Cardiac muscle cell (in vitro differentiated cells and primary cell): ENCODE measurements at regions not wholly inside any gene's neighbourhood (a gene's known extent, or its start where the extent isn't known, plus 50 kb on each side); places are given as distances from the start of the nearest gene placed in this dataset.

Source experiments
- DNase-seq, 2 donors: peaks; one replicate each; pipeline versions ENCODE4 v3.0.0 to v3.0.0-alpha.2; 2010 to 2017; ENCODE audit warnings: low read depth in 1 of 2, low spot score in 1 of 2
- H3K27ac ChIP-seq: fragments of 200-600 bp; sonication (generic); 2 replicates; pipeline ENCODE4 v1.5.1; 2016
- H3K27me3 ChIP-seq: fragments of 200-600 bp; sonication (generic); 2 replicates; pipeline ENCODE4 v1.6.0; 2016; ENCODE audit warnings: control low read depth
- H3K36me3 ChIP-seq: fragments of 200-600 bp; sonication (generic); 2 replicates; pipeline ENCODE4 v1.5.1; 2016; ENCODE audit warnings: control low read depth
- H3K4me1 ChIP-seq: fragments of 200-600 bp; sonication (generic); 2 replicates; pipeline ENCODE4 v1.8.1; 2017; ENCODE audit warnings: low read depth, mild to moderate bottlenecking, mixed run types
- H3K4me3 ChIP-seq: fragments of 200-600 bp; sonication (generic); 2 replicates; pipeline ENCODE4 v1.5.1; 2016; ENCODE audit warnings: mild to moderate bottlenecking
- H3K9me3 ChIP-seq: fragments of 200-600 bp; sonication (generic); 2 replicates; pipeline ENCODE4 v1.5.1; 2017; ENCODE audit warnings: low read depth, mild to moderate bottlenecking, control low read depth
- CTCF ChIP-seq: IDR thresholded peaks from 2 replicates; pipeline ENCODE4 v1.5.1; 2012; ENCODE audit warnings: low read depth, mild to moderate bottlenecking, low read length

GRCh38 chr4:179544496-179544895 lies 2102.3 kb upstream of the AGA start:
- Histone ChIP-seq H3K4me3 (no peak overlapping the region), H3K27ac (no peak overlapping the region), H3K27me3 (no peaks in the 10 kb centered on the region), H3K9me3 (no peaks in the 10 kb centered on the region), H3K4me1 (no peaks in the 10 kb centered on the region), H3K36me3 (no peaks in the 10 kb centered on the region)
- no peak for TF ChIP-seq CTCF
- no peak for DNase-seq

- no peaks in the 10 kb centered on the region for H3K27me3 ChIP-seq
- DNase-seq: no peak
- H3K4me3 ChIP-seq: no peak overlapping the region
- no peaks in the 10 kb centered on the region for H3K4me1 ChIP-seq
- no peaks in the 10 kb centered on the region for H3K9me3 ChIP-seq
- no peak overlapping the region for H3K27ac ChIP-seq
- no peak for TF ChIP-seq CTCF
- no peaks in the 10 kb centered on the region for H3K36me3 ChIP-seq
Observed at GRCh38 chr4:179552131-179552530, 2109.9 kb upstream of the AGA start.

GRCh38 chr4:179563741-179564140 lies 2121.5 kb upstream of the AGA start:
- Histone ChIP-seq H3K4me3 (no peak overlapping the region), H3K9me3 (no peaks in the 10 kb centered on the region), H3K27ac (no peak overlapping the region), H3K27me3 (no peaks in the 10 kb centered on the region), H3K4me1 (no peaks in the 10 kb centered on the region), H3K36me3 (no peaks in the 10 kb centered on the region)
- no peak for DNase-seq
- no peak for TF ChIP-seq CTCF

GRCh38 chr4:179569549-179569948 lies 2127.3 kb upstream of the AGA start:
- no peak overlapping the region for H3K27ac ChIP-seq
- H3K27me3 ChIP-seq: no peaks in the 10 kb centered on the region

GRCh38 chr4:179582164-179582905 lies 2140.1 kb upstream of the AGA start:
- DNase-seq: no peak
- H3K27me3 ChIP-seq: no peaks in the 10 kb centered on the region
- no peak overlapping the region for H3K27ac ChIP-seq
- no peaks in the 10 kb centered on the region for H3K36me3 ChIP-seq
- no peaks in the 10 kb centered on the region for H3K4me1 ChIP-seq
- TF ChIP-seq CTCF: no peak
- H3K9me3 ChIP-seq: no peaks in the 10 kb centered on the region
- H3K4me3 ChIP-seq: no peak overlapping the region

More at GRCh38 chr4:179569549-179569948, 2127.3 kb upstream of the AGA start:
- DNase-seq: no peak
- Histone ChIP-seq H3K9me3 (no peaks in the 10 kb centered on the region), H3K4me3 (no peak overlapping the region), H3K4me1 (no peaks in the 10 kb centered on the region), H3K36me3 (no peaks in the 10 kb centered on the region)
- TF ChIP-seq CTCF: no peak

DNA sequence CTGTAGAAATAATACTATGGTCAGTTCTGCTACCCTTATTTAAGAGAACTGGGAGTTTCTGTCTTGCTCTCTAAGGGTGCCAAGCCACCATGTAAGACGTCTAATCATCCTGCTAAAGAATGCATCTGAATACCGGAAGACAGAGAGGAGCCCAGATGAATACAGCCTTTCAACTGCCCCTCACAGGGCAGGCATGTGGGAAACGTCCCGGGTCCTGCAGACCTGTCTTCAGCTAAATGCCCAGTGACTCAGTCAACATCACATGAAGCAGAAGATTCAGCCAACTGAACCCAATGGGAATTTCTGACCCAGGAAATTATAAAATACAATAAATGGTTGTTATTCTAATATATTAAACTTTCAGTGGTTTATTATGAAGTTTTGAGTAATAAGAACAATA lies 2141.0 kb upstream of the AGA start:
- H3K9me3 ChIP-seq: no peaks in the 10 kb centered on the region
- TF ChIP-seq CTCF: no peak
- no peak for DNase-seq

More for the DNA sequence above, 2141.0 kb upstream of the AGA start:
- no peaks in the 10 kb centered on the region for H3K36me3 ChIP-seq
- H3K27me3 ChIP-seq: no peaks in the 10 kb centered on the region
- H3K4me1 ChIP-seq: no peaks in the 10 kb centered on the region
- H3K4me3 ChIP-seq: no peak overlapping the region
- H3K27ac ChIP-seq: no peak overlapping the region
